ENCODE measurements at regions not wholly inside any gene's neighbourhood (a gene's known extent, or its start where the extent isn't known, plus 50 kb on each side); places are given as distances from the start of the nearest gene placed in this dataset.

GRCh38 chr2:81647715-81648230 lies 1343.2 kb upstream of the LRRTM1 start:
- Histone ChIP-seq H3K9me3 (ENCODE audit: low read depth, low read length) (no peaks in the 10 kb centered on the region), H3K27ac (no peak overlapping the region), H3K9ac (ENCODE audit: insufficient read length) (no peak overlapping the region), H3K36me3 (ENCODE audit: insufficient read depth, low read length) (no peaks in the 10 kb centered on the region), H3K4me3 (no peak overlapping the region)
- TF ChIP-seq POLR2AphosphoS5 (IDR thresholded peaks at IDR 0.05; ENCODE audit: borderline replicate concordance, low read depth, low read length) (no peak), EZH2 (IDR thresholded peaks at IDR 0.05) (no peak), FOXP2 (optimal IDR thresholded peaks at IDR 0.05; ENCODE audit: control extremely low read depth, extremely low read length, insufficient read depth) (no peak)
- DNase-seq (ENCODE audit: low read depth, low spot score): no peak

GRCh38 chr2:81645745-81646301 lies 1341.3 kb upstream of the LRRTM1 start:
- no peaks in the 10 kb centered on the region for H3K36me3 ChIP-seq (ENCODE audit: insufficient read depth, low read length)
- H3K9me3 ChIP-seq (ENCODE audit: low read depth, low read length): no peaks in the 10 kb centered on the region
- H3K4me3 ChIP-seq: no peak overlapping the region
- TF ChIP-seq POLR2AphosphoS5 (IDR thresholded peaks at IDR 0.05; ENCODE audit: borderline replicate concordance, low read depth, low read length): no peak
- TF ChIP-seq FOXP2 (optimal IDR thresholded peaks at IDR 0.05; ENCODE audit: control extremely low read depth, extremely low read length, insufficient read depth): no peak
- no peak for TF ChIP-seq EZH2 (IDR thresholded peaks at IDR 0.05)
- no peak for DNase-seq (ENCODE audit: low read depth, low spot score)
- no peak overlapping the region for H3K9ac ChIP-seq (ENCODE audit: insufficient read length)
- H3K27ac ChIP-seq: no peak overlapping the region

GRCh38 chr2:81644189-81644588 lies 1339.6 kb upstream of the LRRTM1 start:
- Histone ChIP-seq H3K36me3 (ENCODE audit: insufficient read depth, low read length) (no peaks in the 10 kb centered on the region), H3K27ac (no peak overlapping the region), H3K9ac (ENCODE audit: insufficient read length) (no peak overlapping the region), H3K4me3 (no peak overlapping the region), H3K9me3 (ENCODE audit: low read depth, low read length) (no peaks in the 10 kb centered on the region)
- no peak for DNase-seq (ENCODE audit: low read depth, low spot score)
- TF ChIP-seq EZH2 (IDR thresholded peaks at IDR 0.05) (no peak), POLR2AphosphoS5 (IDR thresholded peaks at IDR 0.05; ENCODE audit: borderline replicate concordance, low read depth, low read length) (no peak), FOXP2 (optimal IDR thresholded peaks at IDR 0.05; ENCODE audit: control extremely low read depth, extremely low read length, insufficient read depth) (no peak)

- TF ChIP-seq EZH2 (IDR thresholded peaks at IDR 0.05): no peak
- no peak for TF ChIP-seq FOXP2 (optimal IDR thresholded peaks at IDR 0.05; ENCODE audit: control extremely low read depth, extremely low read length, insufficient read depth)
- no peak for TF ChIP-seq POLR2AphosphoS5 (IDR thresholded peaks at IDR 0.05; ENCODE audit: borderline replicate concordance, low read depth, low read length)
- Histone ChIP-seq H3K36me3 (ENCODE audit: insufficient read depth, low read length) (no peaks in the 10 kb centered on the region), H3K9ac (ENCODE audit: insufficient read length) (no peak overlapping the region), H3K9me3 (ENCODE audit: low read depth, low read length) (no peaks in the 10 kb centered on the region), H3K4me3 (no peak overlapping the region), H3K27ac (no peak overlapping the region)
- DNase-seq (ENCODE audit: low read depth, low spot score): no peak
Observed at GRCh38 chr2:81624825-81625224, 1320.3 kb upstream of the LRRTM1 start.

- Histone ChIP-seq H3K36me3 (ENCODE audit: insufficient read depth, low read length) (no peaks in the 10 kb centered on the region), H3K9ac (ENCODE audit: insufficient read length) (no peak overlapping the region), H3K9me3 (ENCODE audit: low read depth, low read length) (no peaks in the 10 kb centered on the region), H3K4me3 (no peak overlapping the region), H3K27ac (no peak overlapping the region)
- DNase-seq (ENCODE audit: low read depth, low spot score): no peak
- TF ChIP-seq EZH2 (IDR thresholded peaks at IDR 0.05) (no peak), POLR2AphosphoS5 (IDR thresholded peaks at IDR 0.05; ENCODE audit: borderline replicate concordance, low read depth, low read length) (no peak), FOXP2 (optimal IDR thresholded peaks at IDR 0.05; ENCODE audit: control extremely low read depth, extremely low read length, insufficient read depth) (no peak)
Observed at GRCh38 chr2:81600088-81600487, 1295.5 kb upstream of the LRRTM1 start.

- DNase-seq (ENCODE audit: low read depth, low spot score): no peak
- no peaks in the 10 kb centered on the region for H3K36me3 ChIP-seq (ENCODE audit: insufficient read depth, low read length)
- TF ChIP-seq EZH2 (IDR thresholded peaks at IDR 0.05) (no peak), POLR2AphosphoS5 (IDR thresholded peaks at IDR 0.05; ENCODE audit: borderline replicate concordance, low read depth, low read length) (no peak), FOXP2 (optimal IDR thresholded peaks at IDR 0.05; ENCODE audit: control extremely low read depth, extremely low read length, insufficient read depth) (no peak)
- H3K27ac ChIP-seq: no peak overlapping the region
- no peak overlapping the region for H3K9ac ChIP-seq (ENCODE audit: insufficient read length)
- no peaks in the 10 kb centered on the region for H3K9me3 ChIP-seq (ENCODE audit: low read depth, low read length)
- H3K4me3 ChIP-seq: no peak overlapping the region
Observed at GRCh38 chr2:81598453-81598852, 1293.9 kb upstream of the LRRTM1 start.

GRCh38 chr2:81589406-81589805 lies 1284.9 kb upstream of the LRRTM1 start:
- TF ChIP-seq EZH2 (IDR thresholded peaks at IDR 0.05) (no peak), POLR2AphosphoS5 (IDR thresholded peaks at IDR 0.05; ENCODE audit: borderline replicate concordance, low read depth, low read length) (no peak), FOXP2 (optimal IDR thresholded peaks at IDR 0.05; ENCODE audit: control extremely low read depth, extremely low read length, insufficient read depth) (no peak)
- no peak overlapping the region for H3K27ac ChIP-seq
- no peak overlapping the region for H3K9ac ChIP-seq (ENCODE audit: insufficient read length)
- no peaks in the 10 kb centered on the region for H3K36me3 ChIP-seq (ENCODE audit: insufficient read depth, low read length)
- H3K9me3 ChIP-seq (ENCODE audit: low read depth, low read length): no peaks in the 10 kb centered on the region
- H3K4me3 ChIP-seq: no peak overlapping the region
- DNase-seq (ENCODE audit: low read depth, low spot score): no peak

GRCh38 chr2:81583311-81584108 lies 1279.0 kb upstream of the LRRTM1 start:
- no peak overlapping the region for H3K27ac ChIP-seq
- no peaks in the 10 kb centered on the region for H3K36me3 ChIP-seq (ENCODE audit: insufficient read depth, low read length)
- peak overlapping the region; percentile 71 for H3K4me3 ChIP-seq
- no peak overlapping the region for H3K9ac ChIP-seq (ENCODE audit: insufficient read length)
- no peaks in the 10 kb centered on the region for H3K9me3 ChIP-seq (ENCODE audit: low read depth, low read length)
- TF ChIP-seq FOXP2 (optimal IDR thresholded peaks at IDR 0.05; ENCODE audit: control extremely low read depth, extremely low read length, insufficient read depth) (no peak), POLR2AphosphoS5 (IDR thresholded peaks at IDR 0.05; ENCODE audit: borderline replicate concordance, low read depth, low read length) (no peak), EZH2 (IDR thresholded peaks at IDR 0.05) (no peak)
- no peak for DNase-seq (ENCODE audit: low read depth, low spot score)

Measured in SK-N-MC (cell line).